Skeletal muscle cell (primary cell): ENCODE measurements at regions not wholly inside any gene's neighbourhood (a gene's known extent, or its start where the extent isn't known, plus 50 kb on each side); places are given as distances from the start of the nearest gene placed in this dataset.

ENCODE experiments used
- DNase-seq: peaks from one replicate; pipeline ENCODE4 v3.0.0-alpha.2; 2010; ENCODE audit warnings: low read depth
- H3K4me3 ChIP-seq: 2 replicates; pipeline ENCODE4 v1.5.1; 2011; ENCODE audit warnings: low read depth, mild to moderate bottlenecking, control low read depth, low read length, moderate library complexity

- H3K4me3 ChIP-seq, result no peak overlapping the region
- DNase-seq, result peak; percentile 21
These were observed 396.1 kb downstream of the SOX9 start for GRCh38 chr17:72516772-72517399.

DNA sequence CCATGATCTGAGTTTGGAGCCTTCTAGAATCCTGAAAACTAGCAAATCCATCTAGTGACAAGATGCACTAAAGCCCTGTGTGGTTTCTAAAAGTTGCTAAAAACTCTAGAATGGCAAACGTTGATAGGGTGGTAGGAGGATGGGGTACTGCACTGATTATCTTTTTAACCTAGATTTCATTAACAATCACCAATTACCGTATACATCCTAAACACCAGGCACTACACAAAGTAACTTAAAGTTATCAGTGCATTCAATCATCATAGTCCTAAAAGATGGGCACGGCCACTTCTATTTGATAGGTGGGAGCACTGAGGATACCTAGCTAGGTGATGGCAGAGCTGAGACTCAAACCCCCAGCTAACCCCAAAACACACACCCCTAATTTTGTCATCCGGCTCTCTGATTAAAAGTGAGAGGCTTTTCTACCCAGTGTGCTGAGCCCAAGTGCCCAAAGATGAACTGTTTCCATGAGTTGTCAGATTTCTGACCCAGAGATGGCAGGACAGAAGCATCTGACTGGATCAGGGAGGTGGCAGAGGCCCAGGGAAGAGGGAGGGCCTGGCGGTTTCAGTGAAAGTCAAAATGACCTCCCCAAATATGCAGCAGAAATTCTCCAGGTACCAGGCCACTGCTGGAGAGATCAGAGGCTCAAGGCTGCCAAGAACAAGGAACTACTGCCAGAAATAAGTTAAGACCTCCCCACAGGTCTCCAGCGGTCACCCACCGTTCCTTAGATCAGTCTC lies 396.8 kb downstream of the SOX9 start:
- H3K4me3 ChIP-seq, result no peak overlapping the region
- DNase-seq, result no peak

DNA sequence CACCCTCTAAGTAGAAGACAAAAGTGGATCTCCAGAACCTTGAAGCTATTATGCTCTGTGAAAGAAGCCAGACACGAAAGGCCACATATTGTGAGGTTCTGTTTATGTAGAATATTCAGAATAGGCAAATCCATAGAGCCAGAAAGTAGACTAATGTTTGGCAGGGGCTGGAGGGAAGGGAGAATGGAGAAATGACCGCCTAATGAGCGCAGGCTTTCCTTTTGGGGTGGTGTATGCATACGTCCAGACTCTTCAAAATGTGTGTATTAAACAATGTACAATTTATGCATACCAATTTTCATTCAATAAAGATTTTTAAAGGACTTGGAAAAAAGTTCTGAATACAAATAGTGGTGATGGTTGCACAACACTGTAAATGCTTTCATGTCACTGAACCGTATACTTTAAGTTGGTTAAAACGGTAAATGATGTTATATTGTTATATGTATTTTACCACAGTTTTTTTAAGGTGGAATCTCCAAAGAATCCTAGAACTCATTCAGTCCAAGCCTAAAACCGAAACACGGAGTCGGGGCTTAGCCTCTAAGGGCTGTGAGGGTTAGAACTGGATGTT lies 397.4 kb downstream of the SOX9 start:
- no peak for DNase-seq
- no peak overlapping the region for H3K4me3 ChIP-seq

GRCh38 chr17:72518753-72519597 lies 398.2 kb downstream of the SOX9 start:
- DNase-seq, result no peak
- no peak overlapping the region for H3K4me3 ChIP-seq

GRCh38 chr17:72519598-72519936 lies 398.7 kb downstream of the SOX9 start:
- no peak overlapping the region for H3K4me3 ChIP-seq
- DNase-seq, result no peak

DNA sequence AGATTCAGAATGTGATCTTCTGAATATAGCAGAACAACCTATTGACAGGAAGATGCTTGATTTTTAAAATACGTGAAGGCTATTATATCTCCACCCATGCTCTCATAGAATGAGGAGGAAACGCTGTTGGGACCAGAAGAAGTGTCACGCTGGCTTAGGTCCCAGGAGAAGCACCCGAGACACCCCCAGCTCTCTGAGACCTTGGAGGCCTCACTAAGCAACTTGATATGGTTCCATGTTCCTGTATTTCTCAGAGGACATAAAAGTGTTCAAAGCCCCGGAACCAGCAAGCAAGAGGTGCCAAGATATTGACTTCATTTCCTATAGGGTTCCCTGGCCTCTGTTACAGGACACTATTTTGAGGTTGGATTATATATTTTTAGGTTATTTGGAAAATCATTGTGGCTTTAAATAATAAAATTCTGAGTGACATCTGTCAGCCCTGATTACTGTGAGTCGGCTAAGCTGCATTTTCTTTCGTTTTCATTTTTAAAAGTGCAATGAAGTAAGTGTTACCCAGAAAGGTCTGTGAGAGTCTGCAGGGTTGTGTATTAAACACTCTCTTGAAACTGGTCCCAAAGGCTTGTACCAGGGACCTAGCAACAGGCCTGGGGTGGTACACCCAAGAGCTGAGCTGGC lies 400.0 kb downstream of the SOX9 start:
- DNase-seq, result no peak
- no peak overlapping the region for H3K4me3 ChIP-seq

- no peak overlapping the region for H3K4me3 ChIP-seq
- DNase-seq, result no peak
These were observed 402.7 kb downstream of the SOX9 start for GRCh38 chr17:72523491-72523890.

GRCh38 chr17:72525225-72526015 lies 404.6 kb downstream of the SOX9 start:
- no peak overlapping the region for H3K4me3 ChIP-seq
- DNase-seq, result no peak

DNA sequence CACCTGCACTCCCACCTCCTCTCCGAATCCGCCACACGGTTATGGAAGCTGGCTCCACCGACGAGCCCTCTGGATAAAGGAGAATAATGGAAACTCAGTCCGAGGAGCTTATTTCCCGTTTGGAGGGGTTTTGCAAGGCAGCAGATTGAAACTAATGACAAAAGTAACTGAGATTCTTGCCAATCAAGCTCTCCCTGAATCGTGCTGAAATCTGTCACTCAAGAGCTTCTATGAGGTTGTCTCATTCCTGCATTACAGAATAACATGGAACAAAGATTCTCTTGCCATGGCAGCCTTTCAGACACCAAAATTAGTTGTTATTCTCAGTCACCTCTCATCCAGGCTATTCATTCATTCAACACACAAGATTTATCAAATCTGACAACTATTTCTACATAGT lies 405.9 kb downstream of the SOX9 start:
- DNase-seq, result no peak
- H3K4me3 ChIP-seq, result no peak overlapping the region

- no peak overlapping the region for H3K4me3 ChIP-seq
- no peak for DNase-seq
These were observed 407.0 kb downstream of the SOX9 start for GRCh38 chr17:72527789-72528188.

DNA sequence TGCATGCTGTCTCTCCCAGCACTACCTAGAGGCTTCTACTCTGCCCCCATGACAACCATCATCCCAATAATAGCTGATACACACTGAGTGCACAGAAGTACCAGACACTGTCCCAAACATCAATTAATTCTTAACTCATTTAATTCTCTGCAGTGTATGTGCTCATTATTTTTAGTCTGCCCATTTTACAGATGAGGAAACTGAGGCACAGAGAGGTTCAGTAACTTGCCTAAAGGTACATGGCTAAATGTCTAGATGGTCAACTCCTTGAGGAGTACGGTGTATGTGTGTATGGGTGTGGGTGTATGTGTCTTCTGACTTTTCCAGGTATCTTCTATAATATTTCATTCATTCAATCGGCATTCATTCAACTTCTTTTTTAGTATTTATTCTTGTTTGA lies 407.9 kb downstream of the SOX9 start:
- no peak for DNase-seq
- H3K4me3 ChIP-seq, result no peak overlapping the region

DNA sequence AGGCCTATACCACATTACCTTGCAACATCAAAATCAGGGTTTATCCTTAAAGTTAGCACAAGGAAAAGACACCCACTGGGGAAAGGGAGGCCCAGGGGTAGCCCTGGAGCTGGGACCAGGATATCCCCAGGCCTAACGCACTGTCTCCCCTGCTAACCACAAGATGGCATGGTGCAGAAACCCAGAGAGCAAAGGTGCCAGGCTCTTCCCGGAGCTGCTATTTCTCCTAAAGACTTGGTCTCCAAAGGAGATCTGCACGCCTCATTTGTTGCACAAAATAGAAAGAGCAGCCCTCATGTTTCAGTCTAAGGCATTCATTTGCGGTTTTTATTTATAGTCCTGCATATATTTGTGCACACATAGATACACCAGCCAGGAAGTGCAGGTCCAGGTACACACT lies 408.6 kb downstream of the SOX9 start:
- no peak for DNase-seq
- H3K4me3 ChIP-seq, result no peak overlapping the region

DNA sequence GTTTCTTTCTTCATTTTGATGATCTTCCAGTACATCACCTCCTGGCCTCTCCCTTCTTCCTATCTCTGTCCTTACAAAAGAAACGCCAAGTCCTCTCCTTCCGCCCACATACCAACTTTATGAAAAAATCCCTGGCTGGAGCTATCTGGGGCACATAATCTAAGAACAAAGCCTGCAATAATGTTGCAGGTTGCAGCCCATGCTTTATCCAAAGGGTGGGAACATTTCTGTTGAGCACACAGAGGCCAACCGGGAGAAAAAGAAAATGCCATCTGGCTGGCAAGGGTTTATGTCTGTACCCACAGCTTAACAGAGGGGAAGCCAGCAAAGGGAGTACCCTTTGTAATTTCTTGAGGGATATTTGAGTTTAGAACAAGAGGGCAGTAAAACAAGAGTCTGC lies 409.6 kb downstream of the SOX9 start:
- H3K4me3 ChIP-seq, result no peak overlapping the region
- DNase-seq, result no peak

DNA sequence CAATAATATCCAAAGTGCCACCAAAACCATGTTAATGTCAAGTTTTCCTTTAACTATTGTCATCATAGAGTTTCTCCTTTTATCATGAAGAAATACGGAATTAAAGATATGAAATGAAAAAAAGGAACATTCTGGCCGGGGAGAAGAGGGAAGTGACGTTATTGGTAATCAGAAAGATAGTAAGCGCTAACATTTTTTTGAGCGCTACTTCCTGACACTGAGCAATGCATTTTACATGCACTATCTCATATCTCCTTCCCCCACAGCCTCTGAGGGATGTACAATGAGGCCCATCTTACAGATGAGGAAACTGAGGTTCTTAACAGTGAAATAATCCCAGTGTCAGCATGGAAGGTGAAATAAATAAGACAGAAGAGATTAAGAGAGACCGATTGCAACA lies 410.9 kb downstream of the SOX9 start:
- no peak overlapping the region for H3K4me3 ChIP-seq
- no peak for DNase-seq

GRCh38 chr17:72534265-72534664 lies 413.4 kb downstream of the SOX9 start:
- no peak overlapping the region for H3K4me3 ChIP-seq
- no peak for DNase-seq

GRCh38 chr17:72534776-72535175 lies 414.0 kb downstream of the SOX9 start:
- H3K4me3 ChIP-seq, result no peak overlapping the region
- DNase-seq, result no peak

GRCh38 chr17:72535346-72535745 lies 414.5 kb downstream of the SOX9 start:
- H3K4me3 ChIP-seq, result no peak overlapping the region
- no peak for DNase-seq

DNA sequence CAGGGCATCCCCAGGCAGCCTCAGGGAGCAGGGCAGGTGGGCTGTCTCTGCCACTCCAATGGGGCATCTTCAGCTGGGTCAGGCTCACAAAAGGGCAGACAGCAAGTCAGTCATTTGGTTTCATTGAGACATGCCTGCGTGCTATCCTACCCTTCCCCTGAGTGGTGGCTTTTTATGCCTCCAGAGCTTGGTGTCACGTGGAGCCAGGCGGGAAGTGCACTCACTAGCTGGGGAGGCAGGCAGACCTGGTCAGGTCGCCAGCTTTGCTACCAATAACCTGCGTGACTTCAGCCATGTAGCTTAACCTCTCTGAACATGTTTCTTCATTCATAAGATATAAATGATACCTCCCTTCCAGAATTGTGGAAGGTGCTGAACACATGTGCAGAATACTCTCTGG lies 415.0 kb downstream of the SOX9 start:
- no peak overlapping the region for H3K4me3 ChIP-seq
- DNase-seq, result no peak

GRCh38 chr17:72536788-72537187 lies 416.0 kb downstream of the SOX9 start:
- no peak for DNase-seq
- H3K4me3 ChIP-seq, result no peak overlapping the region
